ENCODE measurements at regions not wholly inside any gene's neighbourhood (a gene's known extent, or its start where the extent isn't known, plus 50 kb on each side); places are given as distances from the start of the nearest gene placed in this dataset.

DNA sequence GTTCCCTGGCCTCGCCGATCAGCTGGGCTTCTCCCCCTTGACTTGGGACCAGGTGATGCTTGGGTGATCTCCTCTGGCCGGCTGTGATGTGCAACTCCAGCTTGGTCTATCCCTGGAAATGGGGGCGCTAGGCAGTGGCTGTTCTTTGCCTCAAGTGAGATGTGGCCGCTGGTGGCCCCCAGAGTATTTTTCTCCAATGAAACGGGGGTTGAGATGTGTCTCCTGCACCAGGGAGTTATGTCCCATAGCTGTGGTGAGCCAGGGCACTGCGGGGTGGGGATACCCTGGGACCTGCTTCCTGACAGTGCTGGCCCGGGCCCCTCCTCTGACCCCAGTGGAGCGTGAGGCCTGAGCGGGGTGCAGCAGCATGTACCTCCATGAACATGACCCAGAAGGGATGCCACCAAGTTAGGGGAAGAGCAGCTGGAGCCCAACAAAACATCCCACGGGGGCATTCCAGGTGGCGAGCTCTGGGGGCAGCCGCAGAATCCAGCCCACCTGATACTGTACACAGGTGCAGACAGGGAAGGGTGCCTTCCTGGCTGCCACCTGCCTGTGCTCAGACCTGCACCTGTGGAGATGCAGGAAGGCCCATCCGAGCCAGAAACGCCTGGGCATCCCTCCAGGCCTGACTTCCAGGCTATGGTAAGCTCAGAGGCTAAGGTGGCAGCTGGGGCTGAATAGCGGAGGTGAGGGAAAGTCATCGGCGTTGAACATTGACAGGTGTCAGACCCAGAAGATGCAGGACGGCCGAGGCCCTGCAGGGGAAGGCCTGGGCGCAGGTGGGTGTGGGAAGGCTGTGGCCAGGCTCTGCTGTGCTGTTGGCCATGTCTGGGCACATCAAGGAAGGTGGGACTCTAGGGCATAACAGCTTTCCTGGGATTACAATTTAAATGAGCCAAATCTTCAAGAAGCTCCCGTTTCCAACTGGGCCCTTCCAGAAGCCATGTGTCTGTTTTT lies 97.3 kb downstream of the CTTN start:
- no peaks in the 10 kb centered on the region for H3K27me3 ChIP-seq (ENCODE audit: control insufficient read depth, insufficient read depth, low read length)
- H3K9ac ChIP-seq (ENCODE audit: low read length) = no peak overlapping the region
- H3K36me3 ChIP-seq (ENCODE audit: control insufficient read depth, insufficient read depth, low read length) = no peaks in the 10 kb centered on the region

DNA sequence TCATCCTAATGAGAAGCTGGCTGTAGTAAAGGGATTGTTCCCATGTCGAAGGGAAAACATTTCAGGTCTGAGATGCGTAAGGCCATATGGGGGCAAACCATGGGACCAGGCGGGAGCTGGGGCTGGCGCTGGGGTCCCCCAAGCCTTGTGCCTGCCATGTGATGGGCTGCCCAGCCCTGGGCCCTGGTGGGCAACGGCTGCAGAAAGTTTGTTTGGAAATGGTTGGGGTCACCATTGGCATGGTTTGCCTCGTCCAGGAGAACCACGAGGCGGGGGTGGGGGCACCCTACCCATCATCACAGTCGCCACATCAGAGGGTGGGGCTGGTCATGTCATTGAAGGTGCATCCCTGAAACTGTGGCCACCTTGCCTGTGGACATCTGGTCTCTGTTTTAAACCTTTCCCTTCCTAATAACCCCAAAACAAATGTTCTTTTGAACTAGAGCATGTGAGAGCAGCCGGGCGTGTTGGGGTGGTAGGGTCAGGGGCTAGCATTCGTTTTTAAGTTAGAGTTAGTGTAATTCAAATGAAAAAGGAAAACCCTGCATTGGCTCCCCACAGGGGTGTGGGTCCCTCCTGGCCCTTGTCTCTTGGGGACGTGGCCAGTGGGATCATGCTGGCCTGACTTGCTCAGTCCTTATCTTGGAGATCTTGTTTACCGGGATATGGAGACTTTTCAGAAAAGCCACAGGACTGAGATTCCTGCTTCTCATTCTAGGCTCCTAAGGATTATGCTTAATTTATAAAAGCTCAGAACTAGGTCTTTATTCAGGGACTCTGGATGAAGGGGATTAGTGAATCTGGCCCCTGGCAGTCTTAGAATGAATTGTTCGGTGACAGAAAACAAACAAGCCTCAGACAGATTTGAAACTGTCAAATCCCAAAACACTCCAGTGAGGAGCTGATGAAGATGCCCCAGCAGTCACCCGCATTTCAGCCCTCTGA lies 98.5 kb downstream of the CTTN start:
- no peak overlapping the region for H3K9ac ChIP-seq (ENCODE audit: low read length)
- H3K4me3 ChIP-seq (ENCODE audit: low read length) = no peak overlapping the region
- no peaks in the 10 kb centered on the region for H3K4me1 ChIP-seq (ENCODE audit: control insufficient read depth, insufficient read depth, low read length)
- no peak overlapping the region for H3K27ac ChIP-seq (ENCODE audit: low read depth, low read length)
- H3K27me3 ChIP-seq (ENCODE audit: control insufficient read depth, insufficient read depth, low read length) = no peaks in the 10 kb centered on the region
- H3K36me3 ChIP-seq (ENCODE audit: control insufficient read depth, insufficient read depth, low read length) = no peaks in the 10 kb centered on the region

More for the DNA sequence above, 97.3 kb downstream of the CTTN start:
- Histone ChIP-seq H3K27ac (ENCODE audit: low read depth, low read length) (no peak overlapping the region), H3K4me1 (ENCODE audit: control insufficient read depth, insufficient read depth, low read length) (no peaks in the 10 kb centered on the region), H3K4me3 (ENCODE audit: low read length) (no peak overlapping the region)

DNA sequence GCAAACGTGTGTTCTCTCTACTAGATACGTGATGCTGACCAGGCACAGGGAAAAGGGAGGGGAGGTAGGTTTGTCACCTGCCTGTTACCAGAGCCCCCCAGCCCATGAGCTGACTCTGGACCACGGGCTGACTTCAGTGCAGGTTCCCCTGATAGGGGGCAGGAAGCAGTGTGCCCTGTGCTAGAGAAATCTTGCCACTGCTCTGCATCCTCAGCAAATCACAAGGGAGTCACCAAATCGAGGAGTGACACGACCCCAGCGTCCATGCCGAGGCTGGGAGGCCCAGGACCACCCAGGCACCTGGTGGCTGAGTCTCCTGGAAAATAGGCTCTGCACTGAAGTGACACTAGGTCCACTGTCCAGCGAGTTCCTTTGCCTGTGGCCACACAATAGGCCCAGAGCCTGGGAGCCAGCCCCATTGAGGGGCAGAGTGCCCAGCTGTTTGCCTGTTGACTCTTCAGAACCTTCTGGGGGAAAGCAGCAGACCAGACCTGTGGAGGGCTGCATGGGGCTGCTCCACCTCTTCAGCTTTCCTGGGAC lies 99.3 kb downstream of the CTTN start:
- Histone ChIP-seq H3K27me3 (ENCODE audit: control insufficient read depth, insufficient read depth, low read length) (no peaks in the 10 kb centered on the region), H3K27ac (ENCODE audit: low read depth, low read length) (no peak overlapping the region), H3K4me3 (ENCODE audit: low read length) (no peak overlapping the region), H3K9ac (ENCODE audit: low read length) (no peak overlapping the region), H3K36me3 (ENCODE audit: control insufficient read depth, insufficient read depth, low read length) (no peaks in the 10 kb centered on the region), H3K4me1 (ENCODE audit: control insufficient read depth, insufficient read depth, low read length) (no peaks in the 10 kb centered on the region)

DNA sequence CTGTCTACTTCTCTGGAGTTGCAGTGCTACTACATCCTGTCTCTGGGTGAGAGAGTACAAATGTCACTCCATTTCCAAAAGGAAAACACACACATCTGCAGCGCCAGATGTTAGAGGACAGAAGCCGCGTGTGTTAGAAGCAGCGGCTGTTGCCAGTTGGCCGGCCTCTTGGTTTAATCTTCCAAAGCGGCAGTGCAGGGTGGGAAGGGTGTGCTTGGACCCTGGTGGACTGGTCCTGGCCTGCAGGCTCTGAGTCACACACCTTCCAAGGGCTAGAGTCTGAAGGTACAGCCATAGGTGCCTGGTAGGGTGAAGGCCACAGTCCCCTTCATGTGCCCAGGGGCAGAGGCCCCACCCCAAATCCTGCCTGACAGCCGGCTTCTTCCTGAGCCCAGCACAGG lies 99.8 kb downstream of the CTTN start:
- Histone ChIP-seq H3K4me3 (ENCODE audit: low read length) (no peak overlapping the region), H3K27me3 (ENCODE audit: control insufficient read depth, insufficient read depth, low read length) (no peaks in the 10 kb centered on the region), H3K36me3 (ENCODE audit: control insufficient read depth, insufficient read depth, low read length) (no peaks in the 10 kb centered on the region), H3K27ac (ENCODE audit: low read depth, low read length) (no peak overlapping the region), H3K4me1 (ENCODE audit: control insufficient read depth, insufficient read depth, low read length) (no peaks in the 10 kb centered on the region), H3K9ac (ENCODE audit: low read length) (no peak overlapping the region)

DNA sequence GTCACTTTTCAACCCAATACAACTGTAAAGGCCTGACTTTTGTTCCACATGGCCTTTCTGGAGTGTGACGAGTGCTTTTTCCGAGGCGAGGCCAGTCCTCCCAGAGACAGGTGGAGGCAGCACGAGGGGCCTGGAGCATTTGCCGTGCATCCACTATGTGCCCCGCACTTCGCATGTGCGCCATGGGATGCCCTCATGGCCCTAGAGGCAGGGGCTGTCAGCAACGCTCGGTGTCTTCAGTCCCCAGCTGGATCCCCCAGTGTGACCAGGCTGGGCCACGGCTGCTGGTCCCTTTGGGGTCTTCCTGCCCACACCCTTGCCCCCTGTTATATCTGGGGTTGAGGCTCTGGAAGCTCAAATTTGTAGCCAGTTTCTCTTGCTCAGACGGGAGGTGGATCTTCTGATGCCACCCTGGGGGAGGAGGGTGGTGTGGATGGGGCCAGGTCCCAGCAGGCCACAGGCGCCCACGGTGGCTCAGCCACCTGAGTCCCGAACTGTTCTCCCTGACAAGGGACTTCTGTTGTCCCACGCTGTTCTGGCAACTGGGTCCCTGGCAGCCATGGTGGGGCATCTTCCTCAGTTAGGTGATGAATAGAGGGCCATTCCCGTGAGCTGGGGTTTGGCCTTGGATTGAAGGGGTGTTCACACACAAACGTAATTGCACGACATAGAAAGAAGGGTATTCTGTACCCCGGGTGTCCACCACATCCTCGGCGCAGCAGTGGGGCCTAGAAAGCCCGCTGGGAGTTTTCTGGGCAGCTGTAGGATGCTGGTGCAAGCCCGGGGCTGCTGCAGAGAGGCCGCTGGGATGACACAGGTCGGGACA lies 100.9 kb downstream of the CTTN start:
- Histone ChIP-seq H3K4me3 (ENCODE audit: low read length) (no peak overlapping the region), H3K4me1 (ENCODE audit: control insufficient read depth, insufficient read depth, low read length) (no peaks in the 10 kb centered on the region), H3K27ac (ENCODE audit: low read depth, low read length) (no peak overlapping the region), H3K27me3 (ENCODE audit: control insufficient read depth, insufficient read depth, low read length) (no peaks in the 10 kb centered on the region), H3K9ac (ENCODE audit: low read length) (no peak overlapping the region), H3K36me3 (ENCODE audit: control insufficient read depth, insufficient read depth, low read length) (no peaks in the 10 kb centered on the region)

DNA sequence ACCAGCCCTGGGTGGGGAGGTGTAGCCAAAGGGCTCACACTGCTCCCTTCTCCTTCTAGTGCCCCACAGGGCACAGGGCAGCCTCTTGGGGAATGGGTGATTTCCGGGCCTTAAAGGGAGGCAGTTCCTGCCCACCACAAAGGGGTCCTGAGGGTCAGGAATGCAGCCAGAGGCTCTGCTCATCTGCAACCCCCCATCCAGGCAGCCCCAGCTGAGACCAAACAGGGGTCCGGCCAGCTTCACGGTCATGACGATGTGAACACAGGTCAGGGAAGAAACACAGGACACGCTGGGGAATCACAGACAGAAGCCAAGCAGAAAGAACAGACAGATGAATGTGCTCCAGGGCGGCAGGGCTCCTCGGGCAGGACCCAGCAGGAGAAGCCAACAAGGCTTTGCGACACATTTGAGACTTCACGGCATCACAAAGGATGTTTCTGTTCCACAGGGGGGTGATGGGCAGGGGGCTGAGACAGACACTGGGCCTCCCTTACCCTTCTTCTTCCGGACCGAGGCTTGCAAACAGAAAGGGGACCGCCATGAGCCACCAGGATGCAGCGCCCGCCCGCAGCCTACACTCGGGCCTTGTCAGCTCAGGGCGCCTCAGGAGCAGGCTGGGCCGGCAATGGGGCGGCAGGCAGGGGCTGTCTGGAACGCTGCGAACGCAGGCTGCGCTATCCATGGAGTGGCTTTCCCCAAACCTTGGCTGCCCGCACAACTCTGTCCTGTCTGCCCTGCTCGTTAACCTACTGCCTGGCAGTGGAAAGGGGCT lies 101.9 kb downstream of the CTTN start:
- H3K27me3 ChIP-seq (ENCODE audit: control insufficient read depth, insufficient read depth, low read length) = no peaks in the 10 kb centered on the region
- no peaks in the 10 kb centered on the region for H3K4me1 ChIP-seq (ENCODE audit: control insufficient read depth, insufficient read depth, low read length)
- H3K27ac ChIP-seq (ENCODE audit: low read depth, low read length) = no peak overlapping the region
- H3K36me3 ChIP-seq (ENCODE audit: control insufficient read depth, insufficient read depth, low read length) = no peaks in the 10 kb centered on the region
- H3K4me3 ChIP-seq (ENCODE audit: low read length) = no peak overlapping the region
- no peak overlapping the region for H3K9ac ChIP-seq (ENCODE audit: low read length)

DNA sequence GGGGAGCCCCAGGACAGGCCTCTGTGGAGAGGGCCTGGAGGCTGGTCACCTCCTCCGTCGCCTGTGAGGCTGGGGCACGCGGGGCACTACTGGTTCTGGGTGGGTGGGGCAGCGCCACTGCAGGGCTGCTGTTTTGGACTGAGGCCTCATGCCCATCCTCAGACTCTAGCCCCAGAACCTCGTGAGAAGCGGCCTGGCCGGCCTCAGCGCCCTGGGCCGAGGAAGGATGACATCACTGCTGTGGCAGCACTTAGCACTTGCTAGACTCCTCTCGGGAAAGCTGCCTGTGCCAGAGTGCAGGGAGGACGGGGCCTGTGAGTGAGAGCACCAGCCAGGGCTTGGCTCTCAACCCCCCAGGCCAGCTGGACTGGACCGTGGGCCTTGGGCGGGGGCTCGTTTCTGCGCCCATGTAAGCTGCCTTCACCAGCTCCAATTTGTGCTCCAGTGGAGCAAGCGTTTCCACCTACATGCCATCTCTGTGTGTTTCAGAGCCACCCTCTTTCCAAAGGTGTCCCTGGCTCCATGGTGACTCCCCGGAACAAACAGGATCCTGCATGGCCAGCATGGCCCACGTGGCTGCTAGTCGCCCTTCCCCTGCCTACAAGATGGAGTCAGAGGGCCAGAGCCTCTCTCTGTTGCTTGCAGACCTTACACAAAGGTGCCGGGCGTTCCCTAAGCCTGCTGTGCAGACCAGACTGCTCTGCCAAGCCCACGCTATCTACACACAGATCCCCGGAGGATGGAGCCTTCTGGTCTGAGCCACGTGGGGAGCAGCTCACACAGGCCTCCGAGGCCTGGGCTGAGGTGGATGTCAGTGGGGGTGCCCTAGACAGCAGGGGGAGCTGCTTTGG lies 102.9 kb downstream of the CTTN start:
- H3K9ac ChIP-seq (ENCODE audit: low read length) = no peak overlapping the region

DNA sequence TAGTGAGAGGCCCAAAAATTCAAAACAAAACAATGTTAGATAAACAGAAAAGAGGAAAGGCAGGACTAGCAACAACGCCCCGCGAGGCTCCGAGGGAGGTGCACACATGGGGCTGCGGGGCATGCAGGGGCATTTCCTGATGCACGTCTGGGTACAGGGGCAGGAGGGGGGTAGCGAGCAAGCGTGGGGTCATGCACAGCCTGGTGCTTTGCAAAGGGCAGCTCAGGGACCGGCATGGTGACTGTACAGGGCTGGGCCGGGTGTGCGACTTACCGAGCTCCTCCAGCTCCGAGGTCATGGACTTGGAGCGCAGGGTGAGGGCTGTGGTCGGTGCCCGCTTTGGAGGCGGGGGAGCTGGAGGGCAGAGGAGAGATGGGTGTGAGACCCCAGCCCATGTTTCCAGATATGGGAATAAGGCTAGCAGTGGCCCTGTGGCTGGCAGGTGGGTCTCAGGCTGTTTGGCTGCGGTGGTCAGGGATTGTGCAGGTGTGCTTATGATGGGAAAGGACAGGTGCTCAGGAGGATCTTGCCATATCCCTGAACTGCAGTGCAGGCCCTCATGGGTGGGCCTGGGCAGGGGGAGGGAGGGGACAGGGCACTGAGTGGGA lies 103.7 kb downstream of the CTTN start:
- H3K9ac ChIP-seq (ENCODE audit: low read length) = no peak overlapping the region
- H3K4me3 ChIP-seq (ENCODE audit: low read length) = no peak overlapping the region

More for the DNA sequence above, 102.9 kb downstream of the CTTN start:
- Histone ChIP-seq H3K4me3 (ENCODE audit: low read length) (no peak overlapping the region), H3K36me3 (ENCODE audit: control insufficient read depth, insufficient read depth, low read length) (no peaks in the 10 kb centered on the region), H3K4me1 (ENCODE audit: control insufficient read depth, insufficient read depth, low read length) (no peaks in the 10 kb centered on the region), H3K27me3 (ENCODE audit: control insufficient read depth, insufficient read depth, low read length) (no peaks in the 10 kb centered on the region), H3K27ac (ENCODE audit: low read depth, low read length) (no peak overlapping the region)

DNA sequence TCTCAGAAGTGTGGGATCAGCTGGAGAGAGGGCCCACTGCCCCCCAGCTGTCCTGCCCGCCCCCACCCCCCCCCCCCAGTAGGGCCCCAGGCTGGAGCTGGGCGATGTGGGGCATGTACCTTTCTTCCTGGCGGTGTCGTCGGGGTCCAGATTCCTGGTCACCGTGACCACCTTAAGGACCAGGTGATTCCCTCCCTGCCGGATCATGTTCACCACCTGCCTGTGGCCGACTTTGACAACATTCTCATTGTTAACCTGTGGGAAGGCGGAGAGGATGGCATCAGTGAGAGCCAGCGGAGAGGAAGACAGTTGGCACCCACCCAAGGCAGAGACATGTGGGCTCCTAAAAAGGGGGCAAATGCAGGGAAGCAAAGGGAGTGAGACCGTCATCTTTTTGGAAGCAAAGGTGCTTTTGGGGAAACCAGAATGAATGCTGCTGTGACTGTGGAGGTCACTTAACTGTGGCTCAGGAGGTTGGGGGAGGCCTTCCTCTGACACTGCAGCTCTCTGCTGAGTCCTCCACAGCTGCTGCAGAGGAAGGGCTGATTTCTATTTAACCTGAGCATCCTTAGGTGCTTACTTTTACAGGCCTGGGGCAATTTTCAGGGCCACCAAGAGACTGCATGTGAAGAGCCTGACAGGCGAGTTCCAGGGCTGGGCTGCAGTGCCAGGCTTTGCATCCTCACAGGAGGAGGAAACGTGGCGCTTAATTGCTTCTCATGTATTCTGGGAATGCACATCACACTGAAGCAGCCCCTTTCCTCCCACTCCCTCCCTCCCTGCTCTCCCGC lies 104.5 kb downstream of the CTTN start:
- Histone ChIP-seq H3K4me1 (ENCODE audit: control insufficient read depth, insufficient read depth, low read length) (no peaks in the 10 kb centered on the region), H3K27me3 (ENCODE audit: control insufficient read depth, insufficient read depth, low read length) (no peaks in the 10 kb centered on the region), H3K27ac (ENCODE audit: low read depth, low read length) (no peak overlapping the region), H3K36me3 (ENCODE audit: control insufficient read depth, insufficient read depth, low read length) (no peaks in the 10 kb centered on the region), H3K4me3 (ENCODE audit: low read length) (no peak overlapping the region), H3K9ac (ENCODE audit: low read length) (no peak overlapping the region)

More for the DNA sequence above, 103.7 kb downstream of the CTTN start:
- Histone ChIP-seq H3K27me3 (ENCODE audit: control insufficient read depth, insufficient read depth, low read length) (no peaks in the 10 kb centered on the region), H3K36me3 (ENCODE audit: control insufficient read depth, insufficient read depth, low read length) (no peaks in the 10 kb centered on the region), H3K27ac (ENCODE audit: low read depth, low read length) (no peak overlapping the region), H3K4me1 (ENCODE audit: control insufficient read depth, insufficient read depth, low read length) (no peaks in the 10 kb centered on the region)

Measured in rectal smooth muscle tissue (tissue), 1 donor.